Skeletal muscle cell (primary cell): ENCODE measurements at regions not wholly inside any gene's neighbourhood (a gene's known extent, or its start where the extent isn't known, plus 50 kb on each side); places are given as distances from the start of the nearest gene placed in this dataset.

Experiments used
- DNase-seq: peaks from one replicate; pipeline ENCODE4 v3.0.0-alpha.2; 2010; ENCODE audit warnings: low read depth
- H3K4me3 ChIP-seq: 2 replicates; pipeline ENCODE4 v1.5.1; 2011; ENCODE audit warnings: low read depth, mild to moderate bottlenecking, control low read depth, low read length, moderate library complexity

GRCh38 chr12:116502141-116502725, 56.9 kb upstream of the MAP1LC3B2 start:
- H3K4me3 ChIP-seq = no peak overlapping the region
- no peak for DNase-seq

- H3K4me3 ChIP-seq = no peak overlapping the region
- no peak for DNase-seq
Observed at GRCh38 chr12:116502989-116503496, 56.1 kb upstream of the MAP1LC3B2 start.

GRCh38 chr12:116504438-116504837, 54.7 kb upstream of the MAP1LC3B2 start:
- DNase-seq = no peak
- no peak overlapping the region for H3K4me3 ChIP-seq

GRCh38 chr12:116506697-116507064, 52.5 kb upstream of the MAP1LC3B2 start:
- H3K4me3 ChIP-seq = no peak overlapping the region
- DNase-seq = no peak

- no peak for DNase-seq
- peak overlapping the region; percentile 22 for H3K4me3 ChIP-seq
Observed at GRCh38 chr12:116508145-116509121, 50.7 kb upstream of the MAP1LC3B2 start.
